Transverse colon (tissue), 3 donors: ENCODE measurements at regions not wholly inside any gene's neighbourhood (a gene's known extent, or its start where the extent isn't known, plus 50 kb on each side); places are given as distances from the start of the nearest gene placed in this dataset.

Experiments
- CTCF ChIP-seq, 5 experiments: fragments of 200-600 bp in 3 of 5; fragments of 450-650 bp in 2 of 5; sonication (generic) in 3 of 5; IDR thresholded peaks; 1 replicate in 2 of 5; 2 replicates in 3 of 5; pipeline ENCODE4 v1.5.1; 2016 to 2017; ENCODE audit warnings: antibody characterized with exemption in 5 of 5, inconsistent platforms in 3 of 5, mild to moderate bottlenecking in 2 of 5, moderate library complexity in 1 of 5
- POLR2A ChIP-seq: fragments of 450-650 bp; IDR thresholded peaks from one replicate; pipeline ENCODE4 v1.6.1; 2016; ENCODE audit warnings: antibody characterized with exemption, mild to moderate bottlenecking, moderate library complexity

GRCh38 chr2:181745796-181746540, 65.7 kb upstream of the NEUROD1 start:
- TF ChIP-seq CTCF (IDR thresholded peaks at IDR 0.05) (no peak), POLR2A (no peak)
